ENCODE measurements at regions not wholly inside any gene's neighbourhood (a gene's known extent, or its start where the extent isn't known, plus 50 kb on each side); places are given as distances from the start of the nearest gene placed in this dataset.

- no peaks in the 10 kb centered on the region for H3F3A ChIP-seq (ENCODE audit: insufficient read depth)
- no peaks in the 10 kb centered on the region for H3K9me2 ChIP-seq (ENCODE audit: insufficient read depth)
- no peak overlapping the region for H3K9ac ChIP-seq
- no peak overlapping the region for H3K4me2 ChIP-seq (ENCODE audit: unreplicated experiment)
- H3K79me2 ChIP-seq (ENCODE audit: insufficient read depth), result no peaks in the 10 kb centered on the region
- no peak overlapping the region for H3K27ac ChIP-seq
- H3K9me3 ChIP-seq (ENCODE audit: low read depth), result no peaks in the 10 kb centered on the region
- no peak overlapping the region for H2AFZ ChIP-seq
- H3K36me3 ChIP-seq (ENCODE audit: low read depth), result no peaks in the 10 kb centered on the region
- H3K4me3 ChIP-seq, result no peak overlapping the region
- H3K4me1 ChIP-seq (ENCODE audit: insufficient read depth), result no peaks in the 10 kb centered on the region
- peak; percentile 0 for DNase-seq
- TF ChIP-seq EZH2 (IDR thresholded peaks at IDR 0.05; ENCODE audit: insufficient read depth, poor library complexity, severe bottlenecking), result no peak
- no peak for TF ChIP-seq EZH2phosphoT487 (IDR thresholded peaks at IDR 0.05; ENCODE audit: insufficient read depth, low read depth)
- no peaks in the 10 kb centered on the region for H3K27me3 ChIP-seq (replicated peaks; ENCODE audit: insufficient read depth)
- no peaks in the 10 kb centered on the region for H4K20me1 ChIP-seq (ENCODE audit: insufficient read depth)
- in situ Hi-C loops (cut with MboI), result no loop called here
- 28 to 30% methylated on average over 5 of the region's 5 CpGs for WGBS, 2 experiments (ENCODE audit: low coverage in 1 of 2, low lambda C conversion rate in 2 of 2, missing lambda C conversion rate in 2 of 2)
Measured at GRCh38 chr3:8095724-8096123, 405.9 kb upstream of the LMCD1 start.

DNA sequence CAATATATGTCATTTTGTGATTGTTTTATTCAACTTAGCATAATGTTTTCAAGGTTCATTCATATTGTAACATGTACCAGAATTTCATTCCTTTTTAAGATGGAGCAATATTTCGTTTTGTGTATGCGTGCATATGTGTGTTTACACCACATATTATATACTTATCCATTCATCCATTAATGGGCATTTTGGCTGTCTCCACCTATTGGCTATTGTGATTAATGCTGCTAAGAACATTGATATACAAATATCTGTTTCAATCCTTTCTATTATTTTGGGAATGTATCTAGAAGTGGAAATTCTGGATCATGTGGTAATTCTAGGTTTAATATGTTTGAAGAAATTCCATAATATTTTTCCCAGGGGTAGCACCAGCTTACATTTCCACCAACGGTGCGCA is 403.9 kb upstream of the LMCD1 start:
- H3K36me3 ChIP-seq (ENCODE audit: low read depth), result no peaks in the 10 kb centered on the region
- 71% methylated on average over 4 of the region's 4 CpGs for WGBS, 2 experiments (ENCODE audit: low coverage in 1 of 2, low lambda C conversion rate in 2 of 2, missing lambda C conversion rate in 2 of 2)
- TF ChIP-seq EZH2phosphoT487 (IDR thresholded peaks at IDR 0.05; ENCODE audit: insufficient read depth, low read depth) (no peak), EZH2 (IDR thresholded peaks at IDR 0.05; ENCODE audit: insufficient read depth, poor library complexity, severe bottlenecking) (no peak)

DNA sequence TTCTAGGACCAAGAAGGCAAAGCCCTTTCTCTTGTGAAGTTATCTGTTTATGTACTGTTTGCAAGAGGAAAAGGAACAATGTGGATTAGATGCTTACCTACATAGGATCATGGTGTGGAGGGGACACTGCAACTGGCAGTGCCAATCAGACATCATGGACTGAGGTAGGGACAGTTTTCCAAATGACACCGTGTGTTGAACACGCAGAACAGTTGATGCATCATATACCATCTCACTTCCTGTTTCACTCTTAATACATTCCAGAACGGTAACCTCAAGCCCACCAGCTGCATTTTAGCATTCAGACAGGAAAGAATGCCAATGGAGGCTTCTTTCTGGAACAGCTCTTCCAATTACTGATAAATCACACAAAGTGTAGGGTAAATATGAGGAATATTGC is 397.7 kb upstream of the LMCD1 start:
- H3K79me2 ChIP-seq (ENCODE audit: insufficient read depth), result no peaks in the 10 kb centered on the region
- H3K9me3 ChIP-seq (ENCODE audit: low read depth), result no peaks in the 10 kb centered on the region
- H2AFZ ChIP-seq, result no peak overlapping the region
- no peak overlapping the region for H3K27ac ChIP-seq
- no peak overlapping the region for H3K4me3 ChIP-seq
- TF ChIP-seq EZH2 (IDR thresholded peaks at IDR 0.05; ENCODE audit: insufficient read depth, poor library complexity, severe bottlenecking) (no peak), EZH2phosphoT487 (IDR thresholded peaks at IDR 0.05; ENCODE audit: insufficient read depth, low read depth) (no peak)
- no peak overlapping the region for H3K9ac ChIP-seq
- H3K27me3 ChIP-seq (replicated peaks; ENCODE audit: insufficient read depth), result no peaks in the 10 kb centered on the region
- H4K20me1 ChIP-seq (ENCODE audit: insufficient read depth), result no peaks in the 10 kb centered on the region
- no peaks in the 10 kb centered on the region for H3F3A ChIP-seq (ENCODE audit: insufficient read depth)
- no peak overlapping the region for H3K4me2 ChIP-seq (ENCODE audit: unreplicated experiment)
- no peaks in the 10 kb centered on the region for H3K36me3 ChIP-seq (ENCODE audit: low read depth)
- 29 to 32% methylated on average over 3 of the region's 3 CpGs for WGBS, 2 experiments (ENCODE audit: low coverage in 1 of 2, low lambda C conversion rate in 2 of 2, missing lambda C conversion rate in 2 of 2)
- H3K9me2 ChIP-seq (ENCODE audit: insufficient read depth), result no peaks in the 10 kb centered on the region
- in situ Hi-C loops (cut with MboI), result no loop called here
- no peak for DNase-seq
- no peaks in the 10 kb centered on the region for H3K4me1 ChIP-seq (ENCODE audit: insufficient read depth)

More for the DNA sequence above, 403.9 kb upstream of the LMCD1 start:
- in situ Hi-C loops (cut with MboI), result no loop called here
- Histone ChIP-seq H2AFZ (no peak overlapping the region), H4K20me1 (ENCODE audit: insufficient read depth) (no peaks in the 10 kb centered on the region), H3K4me2 (ENCODE audit: unreplicated experiment) (no peak overlapping the region), H3K27ac (no peak overlapping the region), H3K9ac (no peak overlapping the region), H3F3A (ENCODE audit: insufficient read depth) (no peaks in the 10 kb centered on the region), H3K27me3 (replicated peaks; ENCODE audit: insufficient read depth) (no peaks in the 10 kb centered on the region), H3K9me3 (ENCODE audit: low read depth) (no peaks in the 10 kb centered on the region), H3K4me3 (no peak overlapping the region), H3K9me2 (ENCODE audit: insufficient read depth) (no peaks in the 10 kb centered on the region), H3K79me2 (ENCODE audit: insufficient read depth) (no peaks in the 10 kb centered on the region), H3K4me1 (ENCODE audit: insufficient read depth) (no peaks in the 10 kb centered on the region)
- DNase-seq, result no peak

- Histone ChIP-seq H3K9me3 (ENCODE audit: low read depth) (no peaks in the 10 kb centered on the region), H3K27me3 (replicated peaks; ENCODE audit: insufficient read depth) (no peaks in the 10 kb centered on the region), H3K36me3 (ENCODE audit: low read depth) (no peaks in the 10 kb centered on the region), H4K20me1 (ENCODE audit: insufficient read depth) (no peaks in the 10 kb centered on the region), H3K9ac (no peak overlapping the region), H3K79me2 (ENCODE audit: insufficient read depth) (no peaks in the 10 kb centered on the region), H3K4me2 (ENCODE audit: unreplicated experiment) (no peak overlapping the region), H3K27ac (no peak overlapping the region), H3K9me2 (ENCODE audit: insufficient read depth) (no peaks in the 10 kb centered on the region), H3F3A (ENCODE audit: insufficient read depth) (no peaks in the 10 kb centered on the region), H3K4me1 (ENCODE audit: insufficient read depth) (no peaks in the 10 kb centered on the region), H2AFZ (no peak overlapping the region), H3K4me3 (no peak overlapping the region)
- no peak for DNase-seq
- 67 to 77% methylated on average over 2 of the region's 2 CpGs for WGBS, 2 experiments (ENCODE audit: low coverage in 1 of 2, low lambda C conversion rate in 2 of 2, missing lambda C conversion rate in 2 of 2)
- in situ Hi-C loops (cut with MboI), result no loop called here
- TF ChIP-seq EZH2 (IDR thresholded peaks at IDR 0.05; ENCODE audit: insufficient read depth, poor library complexity, severe bottlenecking) (no peak), EZH2phosphoT487 (IDR thresholded peaks at IDR 0.05; ENCODE audit: insufficient read depth, low read depth) (no peak)
Measured at GRCh38 chr3:8106921-8107320, 394.7 kb upstream of the LMCD1 start.

Measured in GM23248 (cell line).